GM12872 (cell line): ENCODE measurements at regions not wholly inside any gene's neighbourhood (a gene's known extent, or its start where the extent isn't known, plus 50 kb on each side); places are given as distances from the start of the nearest gene placed in this dataset.

Source experiments
- TF ChIP-seq, protein P1 (sequence below): IDR thresholded peaks from 3 replicates; pipeline ENCODE4 v1.5.1; 2011; ENCODE audit warnings: low read depth, mild to moderate bottlenecking, low read length, moderate library complexity; ENCODE audit not compliant: insufficient read depth

DNA sequence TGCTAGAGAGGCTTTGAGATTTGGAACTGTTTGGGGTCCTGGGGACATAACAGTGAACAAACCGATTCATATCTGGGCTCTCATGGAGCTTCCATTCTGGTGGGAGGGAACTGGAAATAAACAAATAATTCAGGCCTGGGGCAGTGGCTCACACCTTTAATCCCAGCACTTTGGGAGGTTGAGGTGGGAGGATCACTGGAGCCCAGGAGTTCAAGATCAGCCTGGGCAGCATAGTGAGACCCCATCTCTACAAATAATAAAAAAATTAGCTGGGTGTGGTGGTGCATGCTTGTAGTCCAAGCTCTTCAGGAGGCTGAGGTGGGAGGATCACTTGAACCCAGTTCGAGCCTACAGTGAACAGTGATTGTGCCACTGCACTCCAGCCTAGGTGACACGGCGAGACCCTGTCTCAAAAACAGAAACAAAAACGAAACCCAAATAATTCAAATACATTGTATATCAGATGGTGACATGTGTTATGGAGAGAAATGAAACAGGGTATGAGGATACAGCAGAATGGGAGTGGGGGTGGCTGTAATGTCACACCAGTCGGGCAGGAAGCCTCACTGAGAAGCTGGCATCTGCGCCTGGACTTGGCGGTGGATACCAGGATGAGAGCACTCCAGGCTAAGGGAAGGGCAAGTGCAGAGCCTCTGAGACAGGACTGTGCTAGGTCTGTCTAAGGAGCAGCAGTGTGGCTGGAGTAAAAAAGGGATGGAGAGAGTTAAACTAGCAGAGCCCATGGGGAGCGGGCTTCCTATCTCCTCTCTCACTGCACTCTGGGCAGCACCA, 131.1 kb upstream of the ZNF536 start:
- TF ChIP-seq, protein P1, sequence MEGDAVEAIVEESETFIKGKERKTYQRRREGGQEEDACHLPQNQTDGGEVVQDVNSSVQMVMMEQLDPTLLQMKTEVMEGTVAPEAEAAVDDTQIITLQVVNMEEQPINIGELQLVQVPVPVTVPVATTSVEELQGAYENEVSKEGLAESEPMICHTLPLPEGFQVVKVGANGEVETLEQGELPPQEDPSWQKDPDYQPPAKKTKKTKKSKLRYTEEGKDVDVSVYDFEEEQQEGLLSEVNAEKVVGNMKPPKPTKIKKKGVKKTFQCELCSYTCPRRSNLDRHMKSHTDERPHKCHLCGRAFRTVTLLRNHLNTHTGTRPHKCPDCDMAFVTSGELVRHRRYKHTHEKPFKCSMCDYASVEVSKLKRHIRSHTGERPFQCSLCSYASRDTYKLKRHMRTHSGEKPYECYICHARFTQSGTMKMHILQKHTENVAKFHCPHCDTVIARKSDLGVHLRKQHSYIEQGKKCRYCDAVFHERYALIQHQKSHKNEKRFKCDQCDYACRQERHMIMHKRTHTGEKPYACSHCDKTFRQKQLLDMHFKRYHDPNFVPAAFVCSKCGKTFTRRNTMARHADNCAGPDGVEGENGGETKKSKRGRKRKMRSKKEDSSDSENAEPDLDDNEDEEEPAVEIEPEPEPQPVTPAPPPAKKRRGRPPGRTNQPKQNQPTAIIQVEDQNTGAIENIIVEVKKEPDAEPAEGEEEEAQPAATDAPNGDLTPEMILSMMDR, result no peak

DNA sequence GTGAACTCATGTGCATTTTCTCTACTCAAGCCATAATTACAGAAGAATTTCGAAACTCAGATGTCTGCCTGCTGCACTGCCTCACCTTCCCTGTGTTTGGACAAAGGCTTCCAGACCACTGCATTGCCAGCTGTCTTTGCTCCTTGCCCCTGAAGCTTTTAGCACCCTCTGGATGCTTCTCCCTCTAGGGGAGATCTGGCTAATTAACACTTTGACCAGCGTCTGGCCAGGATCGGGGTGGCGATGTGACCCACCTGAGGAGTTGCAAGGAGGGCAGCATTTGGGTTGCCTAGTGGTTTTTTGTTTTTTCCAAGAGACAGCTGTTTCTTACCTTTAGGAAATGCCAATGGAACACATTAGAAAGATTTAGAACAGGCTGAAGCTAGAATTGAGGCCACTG, 127.7 kb upstream of the ZNF536 start:
- TF ChIP-seq, protein P1, result no peak

DNA sequence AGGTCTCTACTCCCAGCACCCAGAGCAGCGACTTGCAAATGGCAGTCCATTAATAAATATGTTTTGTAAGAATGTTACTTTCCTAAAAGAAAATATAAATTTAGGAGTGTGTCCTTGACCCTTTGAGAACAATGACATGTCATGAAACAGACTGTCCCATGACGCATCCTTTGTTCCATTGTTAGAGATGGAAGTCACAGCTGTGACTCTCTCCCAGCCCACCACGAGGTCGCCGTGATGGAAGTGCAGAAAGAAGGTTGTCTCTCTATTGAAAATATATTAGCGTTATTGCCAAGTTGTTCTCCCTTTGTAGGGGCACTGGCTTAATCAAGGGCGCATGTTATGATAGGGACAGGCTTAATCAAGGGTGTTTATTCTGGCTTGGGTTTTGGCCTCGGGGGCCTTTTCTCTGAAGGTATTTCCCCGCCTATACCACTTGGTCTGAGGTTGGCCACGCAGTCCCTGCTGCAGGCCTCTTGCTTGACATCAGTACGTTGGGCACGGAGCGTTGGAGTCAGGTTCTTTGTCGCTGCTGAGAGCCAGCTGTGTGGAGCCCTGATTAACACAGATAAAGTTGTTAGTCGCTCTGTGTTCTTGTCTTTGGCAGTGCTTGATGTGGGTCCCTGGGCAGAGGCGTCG, 126.7 kb upstream of the ZNF536 start:
- TF ChIP-seq, protein P1, result no peak

DNA sequence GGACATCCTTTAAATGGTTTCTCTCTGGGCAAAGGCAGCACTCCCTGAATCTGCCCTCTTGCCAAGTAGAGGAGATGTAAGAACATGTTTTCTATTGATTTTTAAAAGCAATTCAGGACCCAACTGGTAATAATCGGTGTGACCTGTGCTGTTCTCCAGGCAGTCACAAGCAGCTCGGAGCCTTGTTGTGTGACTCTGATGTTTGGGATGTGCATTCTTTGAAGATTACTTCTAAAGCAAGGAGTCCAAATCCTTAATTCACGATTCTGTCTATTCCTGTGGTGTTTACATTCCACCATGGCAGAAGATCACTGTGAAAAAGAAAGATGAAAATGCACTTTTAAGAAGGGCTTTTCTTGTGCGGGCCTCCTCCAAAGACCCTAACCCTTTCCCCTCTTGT, 122.3 kb upstream of the ZNF536 start:
- TF ChIP-seq, protein P1, result no peak

DNA sequence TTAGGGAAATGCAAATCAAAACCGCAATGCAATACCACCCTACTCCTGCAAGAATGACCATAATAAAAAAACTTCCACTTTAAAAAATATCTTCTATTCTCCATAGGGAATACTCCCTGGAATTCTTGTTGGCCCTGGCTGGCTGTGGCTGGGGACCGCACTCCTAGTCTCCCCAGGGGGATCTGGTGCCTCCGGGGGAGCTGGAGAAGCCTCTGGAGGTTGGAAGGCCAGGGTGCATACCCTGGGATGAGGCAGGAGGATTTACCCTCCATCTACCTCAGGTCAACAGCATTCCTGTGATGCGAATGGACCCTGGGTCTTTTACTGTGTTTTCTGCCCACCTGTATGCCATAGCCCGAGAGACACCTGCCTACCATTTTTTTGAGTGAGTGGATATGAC, 120.0 kb upstream of the ZNF536 start:
- TF ChIP-seq, protein P1, result no peak

DNA sequence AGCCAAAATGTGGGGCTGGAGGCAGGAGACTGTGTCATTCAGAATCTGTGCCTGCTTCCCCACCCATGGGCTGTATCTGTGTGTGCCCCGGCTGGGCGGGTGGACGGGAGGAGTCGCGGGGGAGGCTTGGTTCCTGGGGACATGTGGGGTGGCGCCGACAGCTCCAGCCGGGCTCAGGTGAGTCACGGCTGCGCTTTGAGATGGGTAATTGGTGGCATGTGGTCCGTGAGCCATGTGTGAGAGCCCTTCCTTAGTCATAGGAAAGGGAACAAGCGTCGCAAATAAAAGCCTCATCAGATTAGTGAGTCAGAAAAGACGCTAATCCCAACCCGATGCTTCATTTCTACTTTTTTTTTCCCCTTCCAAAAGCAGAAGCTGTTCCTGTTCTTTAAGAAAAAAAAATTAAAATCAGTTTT, 118.6 kb upstream of the ZNF536 start:
- TF ChIP-seq, protein P1, result no peak

DNA sequence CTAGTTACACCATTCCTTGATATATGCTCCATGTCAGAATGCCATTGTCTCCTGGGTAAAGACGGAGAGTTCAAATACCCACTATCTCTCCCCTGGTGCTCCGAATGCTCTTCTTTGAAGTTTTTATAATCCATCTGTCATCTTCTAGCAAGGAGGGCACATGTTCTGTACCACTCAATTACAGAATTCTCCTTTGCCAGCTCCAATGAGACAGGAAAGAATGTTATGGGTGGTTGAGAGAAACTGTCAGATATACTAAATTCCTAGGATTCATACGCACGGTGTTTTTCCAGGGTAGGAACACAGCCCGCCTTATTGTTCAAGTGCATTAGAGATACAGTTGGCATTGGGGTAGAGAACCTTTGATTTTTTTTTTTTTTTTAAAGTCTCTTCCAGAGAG, 118.0 kb upstream of the ZNF536 start:
- TF ChIP-seq, protein P1, result no peak
